SK-N-MC (cell line): ENCODE measurements at regions not wholly inside any gene's neighbourhood (a gene's known extent, or its start where the extent isn't known, plus 50 kb on each side); places are given as distances from the start of the nearest gene placed in this dataset.
"Not testable (repeated sequence)": the region's sequence is repeated elsewhere in the genome, so short reads cannot be mapped to it uniquely, and the experiment has no call there.

Experiments
- EZH2 ChIP-seq: fragments of 200-600 bp; sonication (generic); IDR thresholded peaks from one replicate; pipeline ENCODE4 v1.6.1; 2017; ENCODE audit warnings: antibody characterized with exemption
- POLR2AphosphoS5 ChIP-seq: IDR thresholded peaks from 2 replicates; pipeline ENCODE4 v1.6.1; 2012; ENCODE audit warnings: mild to moderate bottlenecking, low read depth, low read length, borderline replicate concordance

DNA sequence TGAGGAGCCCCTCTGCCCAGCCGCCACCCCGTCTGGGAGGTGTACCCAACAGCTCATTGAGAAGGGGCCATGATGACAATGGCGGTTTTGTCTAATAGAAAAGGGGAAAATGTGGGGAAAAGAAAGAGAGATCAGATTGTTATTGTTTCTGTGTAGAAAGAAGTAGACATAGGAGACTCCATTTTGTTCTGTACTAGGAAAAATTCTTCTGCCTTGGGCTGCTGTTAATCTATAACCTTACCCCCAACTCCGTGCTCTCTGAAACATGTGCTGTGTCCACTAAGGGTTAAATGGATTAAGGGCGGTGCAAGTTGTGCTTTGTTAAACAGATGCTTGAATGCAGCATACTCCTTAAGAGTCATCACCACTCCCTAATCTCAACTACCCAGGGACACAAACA, 861.1 kb upstream of the INTU start:
- not testable (repeated sequence) for TF ChIP-seq EZH2, POLR2AphosphoS5
